Parathyroid adenoma (tissue), 2 donors: ENCODE measurements at regions not wholly inside any gene's neighbourhood (a gene's known extent, or its start where the extent isn't known, plus 50 kb on each side); places are given as distances from the start of the nearest gene placed in this dataset.

ENCODE experiments used
- H2AFZ ChIP-seq: fragments of 300-600 bp; sonication (generic); one replicate; pipeline ENCODE4 v1.7.0; 2017; ENCODE audit warnings: antibody characterized with exemption, mild to moderate bottlenecking
- H3K27ac ChIP-seq: fragments of 300-600 bp; sonication (generic); one replicate; pipeline ENCODE4 v1.7.0; 2017
- H3K27me3 ChIP-seq: fragments of 300-600 bp; sonication (generic); one replicate; pipeline ENCODE4 v1.7.0; 2017; ENCODE audit warnings: low read length; ENCODE audit not compliant: control insufficient read depth, insufficient read depth
- H3K36me3 ChIP-seq: fragments of 300-600 bp; sonication (generic); one replicate; pipeline ENCODE4 v1.7.0; 2017; ENCODE audit warnings: low read length; ENCODE audit not compliant: control insufficient read depth, insufficient read depth
- H3K4me1 ChIP-seq: fragments of 300-600 bp; sonication (generic); one replicate; pipeline ENCODE4 v1.7.0; 2017; ENCODE audit warnings: control low read depth
- H3K4me2 ChIP-seq: fragments of 300-600 bp; sonication (generic); one replicate; pipeline ENCODE4 v1.7.0; 2017; ENCODE audit warnings: low read length
- H3K4me3 ChIP-seq: fragments of 300-600 bp; sonication (generic); one replicate; pipeline ENCODE4 v1.7.0; 2017; ENCODE audit warnings: low read depth, low read length
- H3K79me2 ChIP-seq: fragments of 300-600 bp; sonication (generic); one replicate; pipeline ENCODE4 v1.7.0; 2017; ENCODE audit warnings: control low read depth
- H3K9ac ChIP-seq: fragments of 300-600 bp; sonication (generic); one replicate; pipeline ENCODE4 v1.7.0; 2017; ENCODE audit warnings: mild to moderate bottlenecking
- H3K9me3 ChIP-seq: fragments of 300-600 bp; sonication (generic); one replicate; pipeline ENCODE4 v1.7.0; 2017; ENCODE audit warnings: low read length; ENCODE audit not compliant: control insufficient read depth
- CTCF ChIP-seq: fragments of 300-600 bp; sonication (generic); IDR thresholded peaks from one replicate; pipeline ENCODE4 v1.7.0; 2017; ENCODE audit warnings: antibody characterized with exemption, mild to moderate bottlenecking
- donor health status: primary hyperparathyroidism.

- Histone ChIP-seq H3K27me3 (no peaks in the 10 kb centered on the region), H3K9me3 (no peaks in the 10 kb centered on the region), H3K79me2 (no peaks in the 10 kb centered on the region), H3K4me1 (no peaks in the 10 kb centered on the region), H2AFZ (no peak overlapping the region), H3K4me2 (no peak overlapping the region), H3K27ac (no peak overlapping the region), H3K4me3 (no peak overlapping the region), H3K36me3 (no peaks in the 10 kb centered on the region), H3K9ac (no peak overlapping the region)
- TF ChIP-seq CTCF: no peak
Measured at GRCh38 chr1:72704841-72705477, 422.6 kb upstream of the NEGR1 start.

GRCh38 chr1:72697410-72697809, 415.1 kb upstream of the NEGR1 start:
- H3K4me3 ChIP-seq: no peak overlapping the region
- H3K4me2 ChIP-seq: no peak overlapping the region
- no peaks in the 10 kb centered on the region for H3K9me3 ChIP-seq
- no peaks in the 10 kb centered on the region for H3K79me2 ChIP-seq
- H3K9ac ChIP-seq: no peak overlapping the region
- no peak for TF ChIP-seq CTCF
- no peaks in the 10 kb centered on the region for H3K36me3 ChIP-seq
- H3K4me1 ChIP-seq: no peaks in the 10 kb centered on the region
- no peaks in the 10 kb centered on the region for H3K27me3 ChIP-seq
- no peak overlapping the region for H2AFZ ChIP-seq
- H3K27ac ChIP-seq: no peak overlapping the region

- Histone ChIP-seq H3K4me1 (no peaks in the 10 kb centered on the region), H3K9me3 (no peaks in the 10 kb centered on the region), H3K27me3 (no peaks in the 10 kb centered on the region), H3K27ac (no peak overlapping the region), H3K9ac (no peak overlapping the region), H3K4me2 (no peak overlapping the region), H3K79me2 (no peaks in the 10 kb centered on the region), H2AFZ (no peak overlapping the region), H3K36me3 (no peaks in the 10 kb centered on the region), H3K4me3 (no peak overlapping the region)
- TF ChIP-seq CTCF: no peak
Measured at GRCh38 chr1:72693899-72694298, 411.6 kb upstream of the NEGR1 start.

DNA sequence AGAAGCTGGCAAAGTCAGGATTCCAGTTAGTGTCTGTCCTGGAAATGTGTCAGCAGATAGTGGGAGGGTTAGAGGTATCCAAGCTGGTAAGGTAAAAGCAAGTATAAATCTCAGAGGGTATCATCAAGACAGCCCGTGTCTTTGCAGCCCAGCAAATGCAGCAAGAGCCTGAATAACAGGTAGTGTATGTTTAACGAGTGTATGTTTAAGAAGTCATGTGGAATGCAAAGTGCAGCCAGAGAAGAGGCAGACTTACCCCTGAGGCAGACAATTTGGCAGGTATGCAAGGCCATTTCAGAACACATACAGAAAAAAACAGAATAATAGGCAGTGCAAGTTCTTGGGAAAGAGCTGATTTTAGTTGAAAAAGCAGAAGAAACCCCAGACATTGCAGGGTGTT, 411.0 kb upstream of the NEGR1 start:
- H3K27ac ChIP-seq: no peak overlapping the region
- no peak overlapping the region for H3K9ac ChIP-seq
- H3K9me3 ChIP-seq: no peaks in the 10 kb centered on the region
- no peaks in the 10 kb centered on the region for H3K27me3 ChIP-seq
- H3K36me3 ChIP-seq: no peaks in the 10 kb centered on the region
- no peak overlapping the region for H3K4me2 ChIP-seq
- H3K79me2 ChIP-seq: no peaks in the 10 kb centered on the region
- no peak overlapping the region for H2AFZ ChIP-seq
- no peak overlapping the region for H3K4me3 ChIP-seq
- no peaks in the 10 kb centered on the region for H3K4me1 ChIP-seq
- no peak for TF ChIP-seq CTCF

DNA sequence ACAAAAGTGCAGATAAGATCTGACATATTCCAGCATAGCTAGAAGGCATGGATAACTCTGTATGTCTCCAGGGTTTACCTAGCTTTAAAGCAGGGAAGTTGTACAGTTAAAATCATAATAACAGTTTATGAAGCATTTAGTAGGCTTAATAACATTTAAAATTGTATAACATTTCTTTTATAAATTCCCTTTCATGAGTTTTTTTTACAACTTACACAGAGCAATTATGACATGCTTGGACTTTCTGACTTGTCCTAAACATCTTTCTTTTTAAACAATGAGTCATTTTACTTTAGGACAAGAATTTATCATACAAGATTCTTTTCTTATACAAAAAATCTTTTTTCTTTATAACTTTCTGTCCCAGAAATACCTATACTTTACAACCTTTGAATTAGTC, 408.5 kb upstream of the NEGR1 start:
- Histone ChIP-seq H3K27ac (no peak overlapping the region), H3K27me3 (no peaks in the 10 kb centered on the region), H3K4me3 (no peak overlapping the region), H2AFZ (no peak overlapping the region), H3K9ac (no peak overlapping the region), H3K9me3 (no peaks in the 10 kb centered on the region), H3K4me1 (no peaks in the 10 kb centered on the region), H3K36me3 (no peaks in the 10 kb centered on the region), H3K4me2 (no peak overlapping the region), H3K79me2 (no peaks in the 10 kb centered on the region)
- no peak for TF ChIP-seq CTCF
